CD14-positive monocyte (primary cell): ENCODE measurements at regions not wholly inside any gene's neighbourhood (a gene's known extent, or its start where the extent isn't known, plus 50 kb on each side); places are given as distances from the start of the nearest gene placed in this dataset.

ENCODE experiments used
- DNase-seq, 3 donors: peaks; one replicate each; pipeline ENCODE4 v3.0.0-alpha.2; 2011 to 2022
- H2AFZ ChIP-seq: 2 replicates; pipeline ENCODE4 v1.6.0; 2012; ENCODE audit warnings: mild to moderate bottlenecking, low read depth, low read length, inconsistent platforms; ENCODE audit not compliant: insufficient read depth, poor library complexity, severe bottlenecking
- H3K27ac ChIP-seq, 2 donors: 1 replicate in 1 of 2; 2 replicates in 1 of 2; pipeline ENCODE4 v1.5.1; 2012 to 2013; ENCODE audit warnings: low read length in 2 of 2, control low read depth in 1 of 2, inconsistent platforms in 1 of 2, low read depth in 1 of 2, mild to moderate bottlenecking in 1 of 2
- H3K27me3 ChIP-seq, 2 donors: one replicate each; pipeline versions ENCODE4 v1.6.0 to v1.6.1; 2011 to 2013; ENCODE audit warnings: low read length in 2 of 2; ENCODE audit not compliant: control insufficient read depth in 2 of 2, insufficient read depth in 2 of 2
- H3K36me3 ChIP-seq, 2 donors: replicated peaks in 1 of 2; 1 replicate in 1 of 2; 2 replicates in 1 of 2; pipeline versions ENCODE4 v1.5.1 to v1.6.1; 2012 to 2013; ENCODE audit warnings: low read length in 2 of 2, control low read depth in 1 of 2, inconsistent platforms in 1 of 2, mild to moderate bottlenecking in 1 of 2; ENCODE audit not compliant: insufficient read depth in 2 of 2, control insufficient read depth in 1 of 2
- H3K4me1 ChIP-seq, 2 donors: 1 replicate in 1 of 2; 2 replicates in 1 of 2; pipeline versions ENCODE4 v1.5.1 to v1.6.1; 2012 to 2013; ENCODE audit warnings: low read length in 2 of 2, control low read depth in 1 of 2, inconsistent platforms in 1 of 2, mild to moderate bottlenecking in 1 of 2, moderate library complexity in 1 of 2; ENCODE audit not compliant: insufficient read depth in 2 of 2, control insufficient read depth in 1 of 2
- H3K4me2 ChIP-seq: replicated peaks from 2 replicates; pipeline ENCODE3; 2012; ENCODE audit warnings: low read length, moderate library complexity, mild to moderate bottlenecking; ENCODE audit not compliant: poor library complexity, severe bottlenecking; ENCODE audit errors: extremely low read depth
- H3K4me3 ChIP-seq, 3 experiments: fragments of 200-600 bp in 1 of 3; sonication (generic) in 1 of 3; replicated peaks in 1 of 3; 1 replicate in 2 of 3; 2 replicates in 1 of 3; pipeline ENCODE4 v1.5.1; 2011 to 2013; ENCODE audit warnings: low read length in 3 of 3, mild to moderate bottlenecking in 3 of 3, control low read depth in 2 of 3, low read depth in 2 of 3, inconsistent platforms in 1 of 3, moderate library complexity in 1 of 3
- H3K79me2 ChIP-seq: 2 replicates; pipeline ENCODE4 v1.6.0; 2012; ENCODE audit warnings: mild to moderate bottlenecking, control low read depth, inconsistent platforms, low read length, moderate library complexity; ENCODE audit not compliant: insufficient read depth
- H3K9ac ChIP-seq: 2 replicates; pipeline ENCODE4 v1.6.0; 2017; ENCODE audit warnings: low read length, mild to moderate bottlenecking; ENCODE audit not compliant: insufficient read depth, poor library complexity, severe bottlenecking
- H3K9me3 ChIP-seq, 2 donors: replicated peaks in 1 of 2; 1 replicate in 1 of 2; 2 replicates in 1 of 2; pipeline versions ENCODE4 v1.5.1 to v1.6.1; 2012 to 2013; ENCODE audit warnings: low read length in 2 of 2, control low read depth in 1 of 2; ENCODE audit not compliant: control insufficient read depth in 1 of 2, insufficient read depth in 1 of 2
- H4K20me1 ChIP-seq: 2 replicates; pipeline ENCODE4 v1.6.0; 2012; ENCODE audit warnings: mild to moderate bottlenecking, low read length, control low read depth, moderate library complexity; ENCODE audit not compliant: insufficient read depth
- H3K27ac Mint-ChIP-seq, 7 donors: one replicate each; pipeline ENCODE4 v1.8.0; 2020; ENCODE audit warnings: mild to moderate bottlenecking in 7 of 7, mixed read lengths in 7 of 7, moderate library complexity in 6 of 7, inconsistent platforms in 2 of 7
- H3K27me3 Mint-ChIP-seq, 3 donors: one replicate each; pipeline ENCODE4 v1.8.0; 2021 to 2022; ENCODE audit warnings: low read depth in 3 of 3, mild to moderate bottlenecking in 3 of 3, mixed read lengths in 3 of 3, moderate library complexity in 3 of 3, inconsistent platforms in 1 of 3
- H3K36me3 Mint-ChIP-seq, 2 donors: one replicate each; pipeline ENCODE4 v1.8.0; 2020; ENCODE audit warnings: mixed read lengths in 2 of 2, inconsistent platforms in 1 of 2, mild to moderate bottlenecking in 1 of 2
- H3K4me1 Mint-ChIP-seq: one replicate; pipeline ENCODE4 v1.8.0; 2020; ENCODE audit warnings: mild to moderate bottlenecking, mixed read lengths
- H3K4me3 Mint-ChIP-seq, 2 donors: one replicate each; pipeline ENCODE4 v1.8.0; 2020; ENCODE audit warnings: mild to moderate bottlenecking in 2 of 2, mixed read lengths in 2 of 2, moderate library complexity in 1 of 2
- H3K9me3 Mint-ChIP-seq, 7 donors: one replicate each; pipeline ENCODE4 v1.8.0; 2020 to 2022; ENCODE audit warnings: mixed read lengths in 7 of 7, mild to moderate bottlenecking in 6 of 7, moderate library complexity in 6 of 7, inconsistent platforms in 2 of 7
- CTCF ChIP-seq: fragments of 200-600 bp; IDR thresholded peaks from one replicate; pipeline ENCODE4 v1.8.0; 2022; ENCODE audit warnings: antibody characterized with exemption, mild to moderate bottlenecking
- WGBS: methylation state at CpG from one replicate; pipeline ENCODE4 v1.1.5; 2013; ENCODE audit warnings: missing lambda C conversion rate; ENCODE audit not compliant: insufficient coverage; 5-methylcytosine and 5-hydroxymethylcytosine counted together
- intact Hi-C, 2 donors: fragments of 100-400 bp; cut with micrococcal nuclease; formaldehyde crosslinking; loops; one replicate each; pipeline versions ENCODE4 v1.15.0 to v1.15.1; 2023

GRCh38 chr11:79678780-79679452 lies 238.1 kb upstream of the TENM4 start:
- no peak overlapping the region for H2AFZ ChIP-seq
- H3K4me2 ChIP-seq: no peak overlapping the region
- TF ChIP-seq CTCF: no peak
- H4K20me1 ChIP-seq: no peaks in the 10 kb centered on the region
- no peak overlapping the region for H3K27ac Mint-ChIP-seq
- H3K4me3 ChIP-seq: no peak overlapping the region
- H3K4me1 ChIP-seq: no peaks in the 10 kb centered on the region
- no peak overlapping the region for H3K27ac ChIP-seq
- H3K36me3 ChIP-seq: no peaks in the 10 kb centered on the region
- H3K9ac ChIP-seq: no peak overlapping the region
- peaks cover 0 to 4% (median 0%) of the 10 kb centered on the region in 7 donors for H3K9me3 Mint-ChIP-seq
- peaks cover 0 to 5% (median 1%) of the 10 kb centered on the region in 3 donors for H3K27me3 Mint-ChIP-seq
- H3K36me3 Mint-ChIP-seq: no peaks in the 10 kb centered on the region
- no peak for DNase-seq
- no peaks in the 10 kb centered on the region for H3K79me2 ChIP-seq
- WGBS: no CpG with 5 or more reads among the region's 5 CpGs
- H3K9me3 ChIP-seq: no peaks in the 10 kb centered on the region
- no peaks in the 10 kb centered on the region for H3K27me3 ChIP-seq
- H3K4me3 Mint-ChIP-seq: no peak overlapping the region
- no peaks in the 10 kb centered on the region for H3K4me1 Mint-ChIP-seq
- intact Hi-C loops: no loop called here

- no peak overlapping the region for H3K4me2 ChIP-seq
- Mint-ChIP-seq H3K4me3 (no peak overlapping the region), H3K27ac (no peak overlapping the region), H3K9me3 (peaks cover 0 to 2% (median 0%) of the 10 kb centered on the region in 7 donors), H3K27me3 (peaks cover 0 to 5% (median 1%) of the 10 kb centered on the region in 3 donors), H3K36me3 (no peaks in the 10 kb centered on the region), H3K4me1 (no peaks in the 10 kb centered on the region)
- H2AFZ ChIP-seq: no peak overlapping the region
- H3K27ac ChIP-seq: no peak overlapping the region
- no peaks in the 10 kb centered on the region for H3K79me2 ChIP-seq
- H3K36me3 ChIP-seq: no peaks in the 10 kb centered on the region
- TF ChIP-seq CTCF: no peak
- DNase-seq: no peak
- intact Hi-C loops: no loop called here
- H3K27me3 ChIP-seq: no peaks in the 10 kb centered on the region
- no peaks in the 10 kb centered on the region for H3K4me1 ChIP-seq
- H3K9me3 ChIP-seq: no peaks in the 10 kb centered on the region
- H4K20me1 ChIP-seq: no peaks in the 10 kb centered on the region
- H3K4me3 ChIP-seq: no peak overlapping the region
- no peak overlapping the region for H3K9ac ChIP-seq
- WGBS: no CpG with 5 or more reads among the region's 2 CpGs
Measured at GRCh38 chr11:79676396-79676795, 235.6 kb upstream of the TENM4 start.
